ENCODE measurements at regions not wholly inside any gene's neighbourhood (a gene's known extent, or its start where the extent isn't known, plus 50 kb on each side); places are given as distances from the start of the nearest gene placed in this dataset.
A peak's percentile ranks its signal among the peaks of the same experiment; 100 is the strongest.

- ATAC-seq (ENCODE audit: poor library complexity), result no peak
- no peak for DNase-seq
- intact Hi-C loops (cut with DNase I), result no loop called here
Measured at GRCh38 chr3:95123104-95123503, 1060.2 kb downstream of the NSUN3 start.

GRCh38 chr3:95134693-95135413 lies 1072.0 kb downstream of the NSUN3 start:
- intact Hi-C loops (cut with DNase I), result no loop called here
- no peak for DNase-seq
- peak; percentile 97 for ATAC-seq (ENCODE audit: poor library complexity)

GRCh38 chr3:95148107-95148506 lies 1085.2 kb downstream of the NSUN3 start:
- ATAC-seq (ENCODE audit: poor library complexity) (no peak), DNase-seq (no peak)
- intact Hi-C loops (cut with DNase I), result no loop called here

GRCh38 chr3:95151590-95151989 lies 1088.7 kb downstream of the NSUN3 start:
- intact Hi-C loops (cut with DNase I), result no loop called here
- DNase-seq (no peak), ATAC-seq (ENCODE audit: poor library complexity) (no peak)

GRCh38 chr3:95154766-95155165 lies 1091.9 kb downstream of the NSUN3 start:
- ATAC-seq (ENCODE audit: poor library complexity) (no peak), DNase-seq (no peak)
- intact Hi-C loops (cut with DNase I), result no loop called here

GRCh38 chr3:95162794-95163193 lies 1099.9 kb downstream of the NSUN3 start:
- intact Hi-C loops (cut with DNase I), result no loop called here
- no peak for ATAC-seq (ENCODE audit: poor library complexity)
- DNase-seq, result no peak

- ATAC-seq (ENCODE audit: poor library complexity) (no peak), DNase-seq (no peak)
- intact Hi-C loops (cut with DNase I), result no loop called here
Measured at GRCh38 chr3:95167748-95168147, 1104.9 kb downstream of the NSUN3 start.

GRCh38 chr3:95168526-95168925 lies 1105.7 kb downstream of the NSUN3 start:
- DNase-seq (no peak), ATAC-seq (ENCODE audit: poor library complexity) (no peak)
- intact Hi-C loops (cut with DNase I), result no loop called here

GRCh38 chr3:95172164-95172943 lies 1109.5 kb downstream of the NSUN3 start:
- intact Hi-C loops (cut with DNase I), result no loop called here
- ATAC-seq (ENCODE audit: poor library complexity) (no peak), DNase-seq (no peak)

- intact Hi-C loops (cut with DNase I), result no loop called here
- DNase-seq (no peak), ATAC-seq (ENCODE audit: poor library complexity) (no peak)
Measured at GRCh38 chr3:95177096-95177495, 1114.2 kb downstream of the NSUN3 start.

- intact Hi-C loops (cut with DNase I), result no loop called here
- DNase-seq, result no peak
- ATAC-seq (ENCODE audit: poor library complexity), result no peak
Measured at GRCh38 chr3:95184038-95184437, 1121.2 kb downstream of the NSUN3 start.

- DNase-seq, result no peak
- ATAC-seq (ENCODE audit: poor library complexity), result no peak
- intact Hi-C loops (cut with DNase I), result no loop called here
Measured at GRCh38 chr3:95189348-95189747, 1126.5 kb downstream of the NSUN3 start.

- DNase-seq, result no peak
- ATAC-seq (ENCODE audit: poor library complexity), result no peak
- intact Hi-C loops (cut with DNase I), result no loop called here
Measured at GRCh38 chr3:95197661-95198060, 1134.8 kb downstream of the NSUN3 start.

- DNase-seq (no peak), ATAC-seq (ENCODE audit: poor library complexity) (no peak)
- intact Hi-C loops (cut with DNase I), result no loop called here
Measured at GRCh38 chr3:95200384-95200783, 1137.5 kb downstream of the NSUN3 start.

GRCh38 chr3:95210878-95211277 lies 1148.0 kb downstream of the NSUN3 start:
- ATAC-seq (ENCODE audit: poor library complexity) (no peak), DNase-seq (no peak)
- intact Hi-C loops (cut with DNase I), result no loop called here

GRCh38 chr3:95212117-95212516 lies 1149.3 kb downstream of the NSUN3 start:
- ATAC-seq (ENCODE audit: poor library complexity) (no peak), DNase-seq (no peak)
- intact Hi-C loops (cut with DNase I), result no loop called here

GRCh38 chr3:95215437-95215957 lies 1152.6 kb downstream of the NSUN3 start:
- intact Hi-C loops (cut with DNase I), result no loop called here
- ATAC-seq (ENCODE audit: poor library complexity) (no peak), DNase-seq (no peak)

- no peak for DNase-seq
- intact Hi-C loops (cut with DNase I), result no loop called here
- ATAC-seq (ENCODE audit: poor library complexity), result no peak
Measured at GRCh38 chr3:95217661-95218060, 1154.8 kb downstream of the NSUN3 start.

GRCh38 chr3:95218484-95218883 lies 1155.6 kb downstream of the NSUN3 start:
- ATAC-seq (ENCODE audit: poor library complexity) (no peak), DNase-seq (no peak)
- intact Hi-C loops (cut with DNase I), result no loop called here

GRCh38 chr3:95226437-95226836 lies 1163.6 kb downstream of the NSUN3 start:
- no peak for DNase-seq
- no peak for ATAC-seq (ENCODE audit: poor library complexity)
- intact Hi-C loops (cut with DNase I), result no loop called here
